ENCODE measurements at regions not wholly inside any gene's neighbourhood (a gene's known extent, or its start where the extent isn't known, plus 50 kb on each side); places are given as distances from the start of the nearest gene placed in this dataset.

GRCh38 chr2:19823507-19823906 lies 78.3 kb downstream of the TTC32 start:
- peaks cover 18% of the 10 kb centered on the region for H3K4me1 ChIP-seq (replicated peaks; ENCODE audit: insufficient read depth)
- no peaks in the 10 kb centered on the region for H3K36me3 ChIP-seq (ENCODE audit: low read depth)
- no peaks in the 10 kb centered on the region for H3K79me2 ChIP-seq (ENCODE audit: low read depth)
- CTCF ChIA-PET = no interaction called here
- H3K4me3 ChIP-seq = no peak overlapping the region
- POLR2A ChIA-PET (ENCODE audit: unreplicated experiment) = no interaction called here
- no peaks in the 10 kb centered on the region for H3K27me3 ChIP-seq (ENCODE audit: insufficient read depth, low read depth)
- H3K4me2 ChIP-seq = no peak overlapping the region
- DNase-seq = no peak
- TF ChIP-seq EZH2 (IDR thresholded peaks at IDR 0.05; ENCODE audit: low read depth) = no peak
- TF ChIP-seq CTCF (conservative IDR thresholded peaks at IDR 0.05) = no peak
- H2AFZ ChIP-seq = no peak overlapping the region
- no TSS peak for BruUV-seq (replicated peaks)
- H3K9me3 ChIP-seq (ENCODE audit: insufficient read depth, low read depth) = peaks cover 2% of the 10 kb centered on the region; the same call in 1 of the 2 replicates
- no peak overlapping the region for H3K27ac ChIP-seq
- peaks cover 18% of the 10 kb centered on the region for H3F3A ChIP-seq (ENCODE audit: insufficient read depth, low read depth)
- intact Hi-C loops (cut with micrococcal nuclease; ENCODE audit: unreplicated experiment) = no loop called here
- H3K9me2 ChIP-seq (ENCODE audit: insufficient read depth) = no peaks in the 10 kb centered on the region
- no peaks in the 10 kb centered on the region for H4K20me1 ChIP-seq (ENCODE audit: insufficient read depth)

- H3K4me3 ChIP-seq = no peak overlapping the region
- BruUV-seq (replicated peaks) = no TSS peak
- peak overlapping the region; percentile 30; the same call in 1 of the 2 replicates for H3K4me2 ChIP-seq
- no peaks in the 10 kb centered on the region for H3K79me2 ChIP-seq (ENCODE audit: low read depth)
- TF ChIP-seq CTCF (conservative IDR thresholded peaks at IDR 0.05) (no peak), EZH2 (IDR thresholded peaks at IDR 0.05; ENCODE audit: low read depth) (no peak)
- peaks cover 23% of the 10 kb centered on the region for H3F3A ChIP-seq (ENCODE audit: insufficient read depth, low read depth)
- H3K36me3 ChIP-seq (ENCODE audit: low read depth) = no peaks in the 10 kb centered on the region
- H3K4me1 ChIP-seq (replicated peaks; ENCODE audit: insufficient read depth) = peaks cover 24% of the 10 kb centered on the region
- peak overlapping the region; percentile 63 for H3K27ac ChIP-seq
- peak; percentile 74 to 96 for DNase-seq
- POLR2A ChIA-PET (ENCODE audit: unreplicated experiment) = interaction anchor here (0.6 to 0.9 kb wide), 4 partner anchors 17 to 679 kb away, joined by 3 to 17 read pairs (median 6); no protein-coding TSS in a partner anchor
- H3K9me3 ChIP-seq (ENCODE audit: insufficient read depth, low read depth) = 0 out of 2 replicates have a peak, but pooled peaks cover 2% of the 10 kb centered on the region
- intact Hi-C loops (cut with micrococcal nuclease; ENCODE audit: unreplicated experiment) = loop anchor here (1.0 kb wide), 3 partner anchors 18 to 202 kb away; no protein-coding TSS in a partner anchor
- H3K9me2 ChIP-seq (ENCODE audit: insufficient read depth) = no peaks in the 10 kb centered on the region
- H2AFZ ChIP-seq = no peak overlapping the region
- CTCF ChIA-PET = interaction anchor here (0.7 to 1.3 kb wide), 2 partner anchors 17 to 94 kb away, joined by 3 to 5 read pairs; no protein-coding TSS in a partner anchor
- no peaks in the 10 kb centered on the region for H3K27me3 ChIP-seq (ENCODE audit: insufficient read depth, low read depth)
- no peaks in the 10 kb centered on the region for H4K20me1 ChIP-seq (ENCODE audit: insufficient read depth)
Measured at GRCh38 chr2:19819097-19820065, 82.4 kb downstream of the TTC32 start.

GRCh38 chr2:19818543-19818942 lies 83.2 kb downstream of the TTC32 start:
- CTCF ChIA-PET = interaction anchor here (0.7 to 1.3 kb wide), 2 partner anchors 17 to 93 kb away, joined by 3 to 5 read pairs; no protein-coding TSS in a partner anchor
- no TSS peak for BruUV-seq (replicated peaks)

More at GRCh38 chr2:19818543-19818942, 83.2 kb downstream of the TTC32 start:
- Histone ChIP-seq H3K9me2 (ENCODE audit: insufficient read depth) (no peaks in the 10 kb centered on the region), H3K79me2 (ENCODE audit: low read depth) (no peaks in the 10 kb centered on the region), H3K27me3 (ENCODE audit: insufficient read depth, low read depth) (no peaks in the 10 kb centered on the region), H3F3A (ENCODE audit: insufficient read depth, low read depth) (peaks cover 23% of the 10 kb centered on the region), H3K27ac (peak overlapping the region; percentile 63), H3K9me3 (ENCODE audit: insufficient read depth, low read depth) (0 out of 2 replicates have a peak, but pooled peaks cover 2% of the 10 kb centered on the region), H3K4me3 (no peak overlapping the region), H2AFZ (no peak overlapping the region), H4K20me1 (ENCODE audit: insufficient read depth) (no peaks in the 10 kb centered on the region), H3K4me2 (peak overlapping the region; percentile 30; the same call in 1 of the 2 replicates), H3K36me3 (ENCODE audit: low read depth) (no peaks in the 10 kb centered on the region), H3K4me1 (replicated peaks; ENCODE audit: insufficient read depth) (peaks cover 24% of the 10 kb centered on the region)
- POLR2A ChIA-PET (ENCODE audit: unreplicated experiment) = interaction anchor here (0.7 kb wide), 1 partner anchor 16 kb away, joined by 6 read pairs; no protein-coding TSS in a partner anchor
- no peak for DNase-seq
- intact Hi-C loops (cut with micrococcal nuclease; ENCODE audit: unreplicated experiment) = no loop called here
- TF ChIP-seq EZH2 (IDR thresholded peaks at IDR 0.05; ENCODE audit: low read depth) (no peak), CTCF (conservative IDR thresholded peaks at IDR 0.05) (no peak)
